ENCODE measurements at regions not wholly inside any gene's neighbourhood (a gene's known extent, or its start where the extent isn't known, plus 50 kb on each side); places are given as distances from the start of the nearest gene placed in this dataset.

- TF ChIP-seq CTCF (IDR thresholded peaks at IDR 0.05) (no peak), POLR2A (IDR thresholded peaks at IDR 0.05; ENCODE audit: low read depth) (no peak), POLR2AphosphoS5 (IDR thresholded peaks at IDR 0.05) (no peak)
These were observed 508.0 kb downstream of the AACS start for GRCh38 chr12:125573271-125573670.
